Stomach (tissue), 8 donors: ENCODE measurements at regions not wholly inside any gene's neighbourhood (a gene's known extent, or its start where the extent isn't known, plus 50 kb on each side); places are given as distances from the start of the nearest gene placed in this dataset.
A peak's percentile ranks its signal among the peaks of the same experiment; 100 is the strongest.

ENCODE experiments used
- DNase-seq, 2 donors: peaks; one replicate each; pipeline versions ENCODE4 v3.0.0 to v3.0.0-alpha.2; 2013 to 2019
- H3K27ac ChIP-seq, 5 donors: fragments of 200-600 bp in 4 of 5; sonication (generic) in 4 of 5; one replicate each; pipeline ENCODE4 v1.5.1; 2013 to 2019; ENCODE audit warnings: mild to moderate bottlenecking in 1 of 5, moderate library complexity in 1 of 5
- H3K27me3 ChIP-seq, 3 donors: fragments of 200-600 bp; sonication (generic); one replicate each; pipeline ENCODE4 v1.5.1; 2017 to 2019; ENCODE audit warnings: mixed run types in 1 of 3
- H3K36me3 ChIP-seq, 4 donors: fragments of 200-600 bp; sonication (generic); 1 replicate in 3 of 4; 2 replicates in 1 of 4; pipeline ENCODE4 v1.5.1; 2016 to 2019
- H3K4me1 ChIP-seq, 4 donors: fragments of 200-600 bp; sonication (generic); one replicate each; pipeline ENCODE4 v1.5.1; 2016 to 2019
- H3K4me3 ChIP-seq, 4 donors: fragments of 200-600 bp; sonication (generic) in 3 of 4; one replicate each; pipeline ENCODE4 v1.5.1; 2016 to 2019; ENCODE audit warnings: mild to moderate bottlenecking in 1 of 4
- H3K9me3 ChIP-seq, 4 donors: fragments of 200-600 bp; sonication (generic); one replicate each; pipeline ENCODE4 v1.5.1; 2016 to 2019
- CTCF ChIP-seq, 7 experiments: fragments of 450-650 bp in 4 of 7; fragments of 200-600 bp in 3 of 7; sonication (generic) in 3 of 7; IDR thresholded peaks; one replicate each; pipeline ENCODE4 v1.5.1; 2016 to 2019; ENCODE audit warnings: antibody characterized with exemption in 7 of 7, control low read depth in 2 of 7, mild to moderate bottlenecking in 1 of 7
- EP300 ChIP-seq: sonication (generic); formaldehyde crosslinking; IDR thresholded peaks from one replicate; pipeline ENCODE4 v1.6.1; 2017; ENCODE audit warnings: antibody characterized with exemption
- POLR2A ChIP-seq, 4 donors: fragments of 450-650 bp; IDR thresholded peaks; one replicate each; pipeline ENCODE4 v1.6.1; 2016; ENCODE audit warnings: antibody characterized with exemption in 4 of 4, control low read depth in 2 of 4, mild to moderate bottlenecking in 1 of 4, moderate library complexity in 1 of 4
- POLR2AphosphoS5 ChIP-seq, 3 donors: sonication (generic); formaldehyde crosslinking; IDR thresholded peaks; one replicate each; pipeline ENCODE4 v1.6.1; 2016; ENCODE audit warnings: antibody characterized with exemption in 3 of 3
- WGBS, 5 donors: extraction: QIAGEN DNeasy Blood & Tissue Kit in 3 of 5; methylation state at CpG; one replicate each; pipeline versions ENCODE4 v1.1.5 to v1.1.7; 2013 to 2018; 5-methylcytosine and 5-hydroxymethylcytosine counted together
- intact Hi-C: fragments of 100-400 bp; cut with DNase I; formaldehyde crosslinking; loops from one replicate; pipeline ENCODE4 v1.15.1; 2023; ENCODE audit warnings: low total_unique reads
- donor health status: healthy with polysubstance abuse.
- donor health status: Bipolar disorder and iron deficiency.
- donor health status: healthy.

DNA sequence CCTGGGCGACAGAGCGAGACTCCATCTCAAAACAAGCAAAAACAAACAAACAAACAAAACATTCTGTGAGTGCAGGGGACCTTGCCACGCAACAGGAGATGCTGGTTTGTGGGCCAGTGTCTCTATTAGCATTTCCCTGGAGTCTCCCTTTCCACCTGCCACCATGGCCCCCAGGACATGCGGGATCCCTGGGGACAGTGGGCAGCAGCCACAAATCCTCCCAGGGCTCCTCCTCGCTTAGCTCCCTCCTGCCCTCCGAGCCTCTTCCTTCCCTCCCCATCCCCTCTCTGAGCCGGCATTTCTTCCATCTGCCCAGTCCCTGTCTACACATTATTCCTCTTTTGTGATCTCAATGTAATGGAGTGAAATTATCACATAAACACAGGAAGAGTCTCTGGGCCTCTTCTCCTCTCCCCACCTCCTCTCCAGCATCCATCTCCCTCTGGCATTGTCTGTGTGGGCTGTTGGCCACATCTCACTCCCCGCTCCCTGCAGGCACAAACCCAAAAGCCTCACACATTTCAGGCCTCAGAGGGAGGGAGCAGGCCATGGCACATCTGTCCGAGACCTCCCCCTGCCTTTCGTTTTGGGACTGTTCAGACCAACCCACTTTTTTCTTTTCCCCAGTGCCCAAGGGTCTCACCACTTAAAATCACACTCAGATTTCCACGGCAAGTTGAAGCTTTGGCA, 144.3 kb downstream of the MIS18A start:
- peaks cover 0 to 5% (median 0%) of the 10 kb centered on the region in 3 donors for H3K27me3 ChIP-seq
- H3K27ac ChIP-seq = no peak overlapping the region
- H3K4me3 ChIP-seq = no peak overlapping the region
- peak in 1 of 2 donors; percentile 45 for DNase-seq
- TF ChIP-seq CTCF (IDR thresholded peaks at IDR 0.05) (no peak), POLR2AphosphoS5 (IDR thresholded peaks at IDR 0.05) (no peak), EP300 (no peak), POLR2A (IDR thresholded peaks at IDR 0.05) (no peak)
- intact Hi-C loops = no loop called here
- H3K9me3 ChIP-seq = peaks cover 0 to 13% (median 9%) of the 10 kb centered on the region in 4 donors
- H3K4me1 ChIP-seq = no peaks in the 10 kb centered on the region
- no peaks in the 10 kb centered on the region for H3K36me3 ChIP-seq
- WGBS, 5 donors = 57 to 68% (median 59%) methylated on average over 11 of the region's 11 CpGs

DNA sequence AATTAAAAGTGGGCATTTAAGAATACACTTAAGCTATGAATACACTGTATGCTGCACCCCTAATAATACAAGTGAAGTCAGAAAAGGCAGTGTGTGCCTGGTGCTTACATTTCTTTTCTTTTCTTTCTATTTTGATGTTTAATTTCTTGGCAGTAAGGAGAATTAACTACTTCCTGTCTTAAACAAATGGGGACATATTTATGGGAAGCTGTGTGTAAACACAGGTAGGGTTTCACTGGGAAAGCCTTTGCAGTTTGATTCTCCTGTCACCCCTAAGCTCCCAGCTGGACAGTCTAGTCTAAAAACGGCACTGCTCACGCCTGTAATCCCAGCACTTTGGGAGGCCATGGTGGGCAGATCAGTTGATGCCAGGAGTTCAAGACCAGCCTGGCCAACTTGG, 146.0 kb downstream of the MIS18A start:
- H3K9me3 ChIP-seq = peaks cover 0 to 24% (median 19%) of the 10 kb centered on the region in 4 donors
- no peak for DNase-seq
- H3K27me3 ChIP-seq = peaks cover 0 to 5% (median 0%) of the 10 kb centered on the region in 3 donors
- no peak overlapping the region for H3K27ac ChIP-seq
- 15 to 58% (median 50%) methylated on average over 2 of the region's 2 CpGs for WGBS, 5 donors
- no peak overlapping the region for H3K4me3 ChIP-seq
- H3K4me1 ChIP-seq = no peaks in the 10 kb centered on the region
- no peak for TF ChIP-seq EP300
- TF ChIP-seq POLR2AphosphoS5 (IDR thresholded peaks at IDR 0.05) = no peak
- TF ChIP-seq CTCF (IDR thresholded peaks at IDR 0.05) = no peak
- no peak for TF ChIP-seq POLR2A (IDR thresholded peaks at IDR 0.05)
- intact Hi-C loops = no loop called here
- H3K36me3 ChIP-seq = no peaks in the 10 kb centered on the region

DNA sequence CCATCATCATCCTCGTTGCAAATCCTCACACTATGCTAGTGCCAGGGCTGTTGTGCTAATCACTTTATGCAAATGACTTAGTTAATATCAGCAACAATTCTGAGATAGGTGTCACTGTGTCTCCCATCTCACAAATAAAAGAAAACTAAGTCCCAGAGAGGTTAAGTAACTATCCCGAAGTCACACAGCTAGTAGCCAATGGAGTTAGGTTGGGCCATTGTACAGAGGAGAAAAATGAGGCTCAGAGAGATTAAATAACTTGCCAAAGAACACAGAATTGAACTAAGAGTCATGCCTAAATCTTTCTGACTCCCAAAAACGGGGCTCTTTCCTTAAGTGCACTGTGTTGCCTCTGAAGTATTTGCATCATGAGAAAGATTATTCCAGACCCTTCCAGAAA, 146.4 kb downstream of the MIS18A start:
- Histone ChIP-seq H3K9me3 (peaks cover 0 to 21% (median 17%) of the 10 kb centered on the region in 4 donors), H3K4me1 (no peaks in the 10 kb centered on the region), H3K27ac (no peak overlapping the region), H3K36me3 (no peaks in the 10 kb centered on the region), H3K27me3 (peaks cover 0 to 5% (median 0%) of the 10 kb centered on the region in 3 donors), H3K4me3 (no peak overlapping the region)
- intact Hi-C loops = no loop called here
- TF ChIP-seq POLR2AphosphoS5 (IDR thresholded peaks at IDR 0.05) (no peak), CTCF (IDR thresholded peaks at IDR 0.05) (no peak), EP300 (no peak), POLR2A (IDR thresholded peaks at IDR 0.05) (no peak)
- no peak for DNase-seq
- WGBS, 5 donors = 63 to 86% (median 76%) methylated on average over 3 of the region's 3 CpGs

DNA sequence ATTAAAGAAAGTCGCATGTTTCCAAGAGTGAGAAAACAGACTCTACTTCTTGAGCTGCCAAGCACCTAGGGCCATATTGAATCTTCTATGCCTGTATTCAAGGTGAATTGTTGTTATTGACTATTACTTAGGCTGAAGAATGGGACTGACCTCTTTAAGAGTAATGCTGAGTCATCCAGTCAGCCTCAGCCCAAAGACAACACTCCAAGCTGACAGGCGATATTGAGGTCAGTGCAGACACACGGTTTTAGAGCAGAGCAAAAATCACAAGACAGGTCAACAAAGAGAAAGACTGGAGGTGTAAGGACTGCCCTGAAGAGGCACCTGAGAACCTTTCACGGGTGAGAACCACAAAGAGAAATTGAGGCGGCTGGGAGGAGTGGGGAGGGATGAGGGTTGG, 146.9 kb downstream of the MIS18A start:
- peaks cover 0 to 16% (median 13%) of the 10 kb centered on the region in 4 donors for H3K9me3 ChIP-seq
- WGBS, 5 donors = 58 to 67% (median 61%) methylated on average over 5 of the region's 5 CpGs
- TF ChIP-seq POLR2AphosphoS5 (IDR thresholded peaks at IDR 0.05) (no peak), CTCF (IDR thresholded peaks at IDR 0.05) (no peak), POLR2A (IDR thresholded peaks at IDR 0.05) (no peak), EP300 (no peak)
- H3K27ac ChIP-seq = no peak overlapping the region
- H3K4me1 ChIP-seq = no peaks in the 10 kb centered on the region
- intact Hi-C loops = no loop called here
- H3K27me3 ChIP-seq = peaks cover 0 to 5% (median 0%) of the 10 kb centered on the region in 3 donors
- H3K4me3 ChIP-seq = no peak overlapping the region
- no peak for DNase-seq
- H3K36me3 ChIP-seq = no peaks in the 10 kb centered on the region
